Endothelial cell of umbilical vein (primary cell): ENCODE measurements at regions not wholly inside any gene's neighbourhood (a gene's known extent, or its start where the extent isn't known, plus 50 kb on each side); places are given as distances from the start of the nearest gene placed in this dataset.

Experiments
- BruUV-seq: library from RNA; stranded (reverse); fragments of 400-500 nt; replicated peaks from 2 replicates; lab custom pipeline; 2021; lab: Mats Ljungman, UMichigan
- CTCF ChIA-PET: fragments of 300-600, 350-600 bp; sonication (Branson Sonifier 250); formaldehyde crosslinking; loops from one replicate; lab custom pipeline; 2021; ENCODE audit warnings: antibody characterized with exemption, inconsistent platforms; lab: Charles Lee
- POLR2A ChIA-PET: fragments of 300-600, 350-600 bp; sonication (Branson Sonifier 250); formaldehyde crosslinking; loops from one replicate; lab custom pipeline; 2021; ENCODE audit warnings: antibody characterized with exemption, inconsistent platforms; lab: Charles Lee
- DNase-seq: peaks from one replicate; pipeline ENCODE4 v3.0.0-alpha.2; 2011; ENCODE audit warnings: low read depth, low spot score
- FAIRE-seq: peaks from 2 replicates; lab custom pipeline; 2011; peaks lifted over from hg19 to GRCh38; lab: Jason Lieb, UNC
- H2AFZ ChIP-seq: 2 replicates; pipeline ENCODE4 v1.6.0; 2012; ENCODE audit warnings: low read depth, low read length, control low read depth, inconsistent platforms
- H3K27ac ChIP-seq: 2 replicates; pipeline ENCODE4 v1.5.1; 2011; ENCODE audit warnings: low read depth, mild to moderate bottlenecking, control low read depth, low read length, moderate library complexity; ENCODE audit not compliant: insufficient read depth
- H3K27me3 ChIP-seq, 2 experiments: 2 replicates each; pipeline versions ENCODE4 v1.6.0 to v1.6.1; 2011; ENCODE audit warnings: low read length in 2 of 2, mixed read lengths in 1 of 2; ENCODE audit not compliant: control insufficient read depth in 2 of 2, insufficient read depth in 2 of 2
- H3K36me3 ChIP-seq, 2 experiments: 2 replicates in 1 of 2; 3 replicates in 1 of 2; pipeline ENCODE4 v1.5.1; 2011; ENCODE audit warnings: low read length in 2 of 2, mild to moderate bottlenecking in 1 of 2, moderate library complexity in 1 of 2; ENCODE audit not compliant: control insufficient read depth in 2 of 2, insufficient read depth in 2 of 2; ENCODE audit errors: extremely low read depth in 1 of 2
- H3K4me1 ChIP-seq: 3 replicates; pipeline ENCODE4 v1.5.1; 2011; ENCODE audit warnings: mild to moderate bottlenecking, low read length; ENCODE audit not compliant: control insufficient read depth, insufficient read depth; ENCODE audit errors: extremely low read depth
- H3K4me2 ChIP-seq: 2 replicates; pipeline ENCODE4 v1.6.1; 2011; ENCODE audit warnings: low read length, control low read depth, mixed read lengths; ENCODE audit not compliant: insufficient read depth
- H3K4me3 ChIP-seq, 3 experiments: fragments of 200-600 bp in 1 of 3; sonication (generic), shearing (Covaris generic) in 1 of 3; replicated peaks in 1 of 3; 2 replicates each; pipeline ENCODE4 v1.5.1; 2011 to 2016; ENCODE audit warnings: control low read depth in 3 of 3, low read length in 3 of 3, mild to moderate bottlenecking in 2 of 3, inconsistent platforms in 1 of 3, low read depth in 1 of 3, moderate library complexity in 1 of 3; ENCODE audit not compliant: insufficient read depth in 1 of 3
- H3K79me2 ChIP-seq: 2 replicates; pipeline ENCODE4 v1.6.0; 2012; ENCODE audit warnings: low read length, inconsistent platforms; ENCODE audit not compliant: control insufficient read depth, insufficient read depth
- H3K9ac ChIP-seq: replicated peaks from 2 replicates; pipeline ENCODE3; 2011; ENCODE audit warnings: low read length, control low read depth; ENCODE audit not compliant: insufficient read depth; ENCODE audit errors: extremely low read depth
- H3K9me1 ChIP-seq: replicated peaks from 3 replicates; pipeline ENCODE4 v1.6.0; 2011; ENCODE audit warnings: mild to moderate bottlenecking, low read length; ENCODE audit not compliant: control insufficient read depth, insufficient read depth; ENCODE audit errors: extremely low read depth
- H3K9me3 ChIP-seq: replicated peaks from 2 replicates; pipeline ENCODE4 v1.5.1; 2012; ENCODE audit warnings: low read length, inconsistent platforms; ENCODE audit not compliant: control insufficient read depth, insufficient read depth
- H4K20me1 ChIP-seq: replicated peaks from 2 replicates; pipeline ENCODE3; 2011; ENCODE audit warnings: mild to moderate bottlenecking, low read length; ENCODE audit not compliant: control insufficient read depth, insufficient read depth; ENCODE audit errors: extremely low read depth
- EZH2 ChIP-seq: IDR thresholded peaks from 2 replicates; pipeline ENCODE4 v1.6.1; 2012; ENCODE audit warnings: borderline replicate concordance, low read depth, mild to moderate bottlenecking, moderate library complexity, low read length, inconsistent platforms; ENCODE audit not compliant: severe bottlenecking
- FOS ChIP-seq: IDR thresholded peaks from 2 replicates; pipeline ENCODE4 v1.6.1; 2011; ENCODE audit warnings: mild to moderate bottlenecking, low read length, moderate library complexity, borderline replicate concordance; ENCODE audit not compliant: insufficient read depth
- GATA2 ChIP-seq: IDR thresholded peaks from 2 replicates; pipeline ENCODE4 v1.7.0; 2011; ENCODE audit warnings: low read depth, mild to moderate bottlenecking, moderate library complexity, mixed read lengths, low read length; ENCODE audit not compliant: insufficient read length, insufficient read depth
- JUN ChIP-seq: IDR thresholded peaks from 2 replicates; pipeline ENCODE4 v1.6.1; 2011; ENCODE audit warnings: borderline replicate concordance, low read depth; ENCODE audit not compliant: insufficient read length, insufficient read depth
- MAX ChIP-seq: IDR thresholded peaks from 2 replicates; pipeline ENCODE4 v1.6.1; 2011; ENCODE audit not compliant: insufficient read depth, insufficient read length
- MYC ChIP-seq: IDR thresholded peaks from one replicate; pipeline ENCODE4 v1.6.1; 2011; ENCODE audit warnings: mild to moderate bottlenecking, low read depth, low read length
- POLR2A ChIP-seq: IDR thresholded peaks from 2 replicates; pipeline ENCODE4 v1.6.1; 2012; ENCODE audit warnings: low read depth, mild to moderate bottlenecking, control low read depth, low read length
- POLR2AphosphoS5 ChIP-seq: IDR thresholded peaks from 2 replicates; pipeline ENCODE4 v1.6.1; 2012; ENCODE audit warnings: low read depth, mild to moderate bottlenecking, control low read depth, low read length, moderate library complexity; ENCODE audit not compliant: insufficient read depth
- dilution Hi-C: fragments of 300-500 bp; cut with MboI; formaldehyde crosslinking; loops from one replicate; pipeline ENCODE4 v1.15.0; 2019; ENCODE audit warnings: low sequenced_read_pairs; ENCODE audit not compliant: extremely low pct_ligation_motif_present
- intact Hi-C: fragments of 100-400 bp; cut with micrococcal nuclease; formaldehyde crosslinking; loops from one replicate; pipeline ENCODE4 v1.10.0; 2022
- TF ChIP-seq, protein P1 (sequence below), 2 donors: IDR thresholded peaks; 1 replicate in 1 of 2; 2 replicates in 1 of 2; pipeline ENCODE4 v1.5.1; 2011; ENCODE audit warnings: low read length in 2 of 2, mild to moderate bottlenecking in 2 of 2, moderate library complexity in 2 of 2, control low read depth in 1 of 2, inconsistent platforms in 1 of 2, low read depth in 1 of 2; ENCODE audit not compliant: insufficient read depth in 1 of 2; ENCODE audit errors: extremely low read depth in 1 of 2

DNA sequence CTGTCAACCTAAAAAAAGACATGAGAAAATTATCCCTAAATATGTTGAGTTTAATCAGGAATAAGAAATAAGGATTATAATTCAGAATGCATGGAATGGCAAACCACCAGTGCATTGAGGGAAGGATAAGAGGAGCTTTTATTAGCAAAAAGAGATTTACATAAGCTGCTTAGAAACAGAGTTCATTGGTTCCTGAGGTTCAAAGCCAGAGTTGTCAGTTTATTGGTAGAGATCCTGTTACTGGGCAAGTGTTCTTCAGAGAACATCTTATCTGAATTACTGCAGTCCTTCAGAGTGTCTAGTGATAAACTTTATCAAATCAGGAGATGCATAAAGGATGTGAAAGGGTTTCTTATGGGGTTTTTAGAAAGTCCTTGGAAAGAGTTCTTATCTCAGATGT lies 76.0 kb upstream of the MEX3C start:
- FAIRE-seq: no peak
- no peaks in the 10 kb centered on the region for H3K79me2 ChIP-seq
- no peaks in the 10 kb centered on the region for H3K9me1 ChIP-seq
- no peak overlapping the region for H3K9ac ChIP-seq
- TF ChIP-seq MAX (no peak), POLR2A (no peak), FOS (no peak), JUN (no peak), POLR2AphosphoS5 (no peak), EZH2 (no peak), MYC (no peak), GATA2 (no peak)
- TF ChIP-seq, protein P1, sequence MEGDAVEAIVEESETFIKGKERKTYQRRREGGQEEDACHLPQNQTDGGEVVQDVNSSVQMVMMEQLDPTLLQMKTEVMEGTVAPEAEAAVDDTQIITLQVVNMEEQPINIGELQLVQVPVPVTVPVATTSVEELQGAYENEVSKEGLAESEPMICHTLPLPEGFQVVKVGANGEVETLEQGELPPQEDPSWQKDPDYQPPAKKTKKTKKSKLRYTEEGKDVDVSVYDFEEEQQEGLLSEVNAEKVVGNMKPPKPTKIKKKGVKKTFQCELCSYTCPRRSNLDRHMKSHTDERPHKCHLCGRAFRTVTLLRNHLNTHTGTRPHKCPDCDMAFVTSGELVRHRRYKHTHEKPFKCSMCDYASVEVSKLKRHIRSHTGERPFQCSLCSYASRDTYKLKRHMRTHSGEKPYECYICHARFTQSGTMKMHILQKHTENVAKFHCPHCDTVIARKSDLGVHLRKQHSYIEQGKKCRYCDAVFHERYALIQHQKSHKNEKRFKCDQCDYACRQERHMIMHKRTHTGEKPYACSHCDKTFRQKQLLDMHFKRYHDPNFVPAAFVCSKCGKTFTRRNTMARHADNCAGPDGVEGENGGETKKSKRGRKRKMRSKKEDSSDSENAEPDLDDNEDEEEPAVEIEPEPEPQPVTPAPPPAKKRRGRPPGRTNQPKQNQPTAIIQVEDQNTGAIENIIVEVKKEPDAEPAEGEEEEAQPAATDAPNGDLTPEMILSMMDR (IDR thresholded peaks at IDR 0.05; ENCODE audit: extremely low read depth in 1 of 2, insufficient read depth in 1 of 2, low read depth in 1 of 2, low read length in 2 of 2): no peak
- dilution Hi-C loops: no loop called here
- H3K4me3 ChIP-seq: no peak overlapping the region
- H3K27me3 ChIP-seq: no peaks in the 10 kb centered on the region
- intact Hi-C loops: no loop called here
- BruUV-seq: no TSS peak
- no peaks in the 10 kb centered on the region for H3K9me3 ChIP-seq
- H3K4me2 ChIP-seq: no peak overlapping the region
- H3K36me3 ChIP-seq: no peaks in the 10 kb centered on the region
- no peak overlapping the region for H3K27ac ChIP-seq
- no peaks in the 10 kb centered on the region for H3K4me1 ChIP-seq
- POLR2A ChIA-PET: no interaction called here
- no peak overlapping the region for H2AFZ ChIP-seq
- no peak for DNase-seq
- H4K20me1 ChIP-seq: no peaks in the 10 kb centered on the region
- CTCF ChIA-PET: no interaction called here
